GM23338 (cell line): ENCODE measurements at regions not wholly inside any gene's neighbourhood (a gene's known extent, or its start where the extent isn't known, plus 50 kb on each side); places are given as distances from the start of the nearest gene placed in this dataset.

Experiments
- ATAC-seq: fragments of 200-7000 bp; cut with Tn5 transposase; 3 replicates; pipeline ENCODE4 v1.9.1; 2020
- DNase-seq: peaks from one replicate; pipeline ENCODE4 v3.0.0-alpha.2; 2015; ENCODE audit warnings: low spot score
- H2AFZ ChIP-seq: fragments of 200-600 bp; sonication (generic); 2 replicates; pipeline ENCODE4 v1.8.0; 2016; ENCODE audit warnings: antibody characterized with exemption, mild to moderate bottlenecking, moderate library complexity
- H3F3A ChIP-seq: fragments of 200-600 bp; sonication (generic); replicated peaks from 2 replicates; pipeline ENCODE4 v1.8.0; 2017; ENCODE audit warnings: antibody characterized with exemption, mixed run types, low read depth
- H3K27ac ChIP-seq: fragments of 200-600 bp; sonication (generic); 2 replicates; pipeline ENCODE4 v1.6.1; 2016; ENCODE audit warnings: low read depth
- H3K27me3 ChIP-seq: fragments of 200-600 bp; sonication (generic); 2 replicates; pipeline ENCODE4 v1.8.0; 2016; ENCODE audit warnings: mild to moderate bottlenecking, mixed run types, moderate library complexity; ENCODE audit not compliant: insufficient read depth
- H3K36me3 ChIP-seq: fragments of 200-600 bp; sonication (generic); 2 replicates; pipeline ENCODE4 v1.8.0; 2016; ENCODE audit warnings: mild to moderate bottlenecking; ENCODE audit not compliant: insufficient read depth
- H3K4me1 ChIP-seq: fragments of 200-600 bp; sonication (generic); 2 replicates; pipeline ENCODE4 v1.8.0; 2016; ENCODE audit warnings: mild to moderate bottlenecking, moderate library complexity; ENCODE audit not compliant: insufficient read depth
- H3K4me2 ChIP-seq: fragments of 200-600 bp; sonication (generic); 2 replicates; pipeline ENCODE4 v1.7.1; 2017; ENCODE audit warnings: mixed run types
- H3K4me3 ChIP-seq: fragments of 200-600 bp; sonication (generic); 2 replicates; pipeline ENCODE4 v1.6.1; 2016; ENCODE audit warnings: mixed run types
- H3K79me2 ChIP-seq: fragments of 200-600 bp; sonication (generic); replicated peaks from 2 replicates; pipeline ENCODE4 v1.8.0; 2017; ENCODE audit warnings: mild to moderate bottlenecking; ENCODE audit not compliant: insufficient read depth
- H3K9me2 ChIP-seq: fragments of 200-600 bp; sonication (generic); 2 replicates; pipeline ENCODE4 v1.8.0; 2017; ENCODE audit not compliant: insufficient read depth
- H4K20me1 ChIP-seq: fragments of 200-600 bp; sonication (generic); replicated peaks from 2 replicates; pipeline ENCODE4 v1.8.0; 2017; ENCODE audit warnings: mild to moderate bottlenecking; ENCODE audit not compliant: insufficient read depth
- H3K27ac Mint-ChIP-seq: 2 replicates; pipeline ENCODE4 v1.8.0; 2020; ENCODE audit warnings: inconsistent platforms, mild to moderate bottlenecking, moderate library complexity, mixed read lengths
- H3K27me3 Mint-ChIP-seq: 3 replicates; pipeline ENCODE4 v1.8.0; 2022; ENCODE audit warnings: low read depth, mild to moderate bottlenecking, moderate library complexity, mixed read lengths, inconsistent platforms; ENCODE audit not compliant: insufficient read depth, poor library complexity
- H3K36me3 Mint-ChIP-seq: 3 replicates; pipeline ENCODE4 v1.8.0; 2021; ENCODE audit warnings: low read depth, mild to moderate bottlenecking, inconsistent platforms, moderate library complexity, mixed read lengths
- H3K4me1 Mint-ChIP-seq: 3 replicates; pipeline ENCODE4 v1.8.0; 2020; ENCODE audit warnings: mild to moderate bottlenecking, inconsistent platforms, mixed read lengths
- H3K4me3 Mint-ChIP-seq: 3 replicates; pipeline ENCODE4 v1.8.0; 2021; ENCODE audit warnings: moderate library complexity, mild to moderate bottlenecking, inconsistent platforms, mixed read lengths
- H3K9me3 Mint-ChIP-seq: 3 replicates; pipeline ENCODE4 v1.8.0; 2020; ENCODE audit warnings: moderate library complexity, mild to moderate bottlenecking, inconsistent platforms, mixed read lengths
- CREB1 ChIP-seq: fragments of 250-450 bp; sonication (Bioruptor Pico); IDR thresholded peaks from 2 replicates; pipeline ENCODE4 v1.5.0; 2020; ENCODE audit warnings: low read depth, mild to moderate bottlenecking, moderate library complexity
- ETS1 ChIP-seq: IDR thresholded peaks from 2 replicates; pipeline ENCODE4 v1.6.1; 2016; ENCODE audit warnings: antibody characterized with exemption
- EZH2 ChIP-seq: fragments of 200-600 bp; sonication (generic); IDR thresholded peaks from one replicate; pipeline ENCODE4 v1.8.0; 2017; ENCODE audit warnings: antibody characterized with exemption, mild to moderate bottlenecking, low read depth; ENCODE audit not compliant: unreplicated experiment
- EZH2phosphoT487 ChIP-seq: fragments of 200-600 bp; sonication (generic); IDR thresholded peaks from one replicate; pipeline ENCODE4 v1.8.1; 2018; ENCODE audit warnings: antibody characterized with exemption; ENCODE audit not compliant: unreplicated experiment
- JUNB ChIP-seq: IDR thresholded peaks from one replicate; pipeline ENCODE4 v1.6.1; 2016; ENCODE audit warnings: antibody characterized with exemption; ENCODE audit not compliant: unreplicated experiment
- NANOG ChIP-seq: IDR thresholded peaks from 2 replicates; pipeline ENCODE4 v1.6.1; 2016; ENCODE audit warnings: antibody characterized with exemption, borderline replicate concordance
- POLR2AphosphoS5 ChIP-seq: IDR thresholded peaks from 2 replicates; pipeline ENCODE4 v1.6.1; 2016; ENCODE audit warnings: antibody characterized with exemption, low read depth
- STAT1 ChIP-seq: IDR thresholded peaks from one replicate; pipeline ENCODE4 v1.6.1; 2016; ENCODE audit warnings: antibody characterized with exemption; ENCODE audit not compliant: unreplicated experiment
- ZNF114 ChIP-seq: fragments of 250-450 bp; sonication (Bioruptor Pico); IDR thresholded peaks from 2 replicates; pipeline ENCODE4 v1.5.0; 2020; ENCODE audit warnings: mild to moderate bottlenecking, moderate library complexity
- ZNF331 ChIP-seq: fragments of 250-450 bp; sonication (Bioruptor Pico); IDR thresholded peaks from 2 replicates; pipeline ENCODE4 v1.5.0; 2020; ENCODE audit warnings: low read depth, mild to moderate bottlenecking, moderate library complexity
- TF ChIP-seq, protein P1 (sequence below): IDR thresholded peaks from one replicate; pipeline ENCODE4 v1.6.1; 2018; ENCODE audit warnings: antibody characterized with exemption; ENCODE audit not compliant: unreplicated experiment
- TF ChIP-seq, protein P2 (sequence below), 2 experiments: fragments of 200-600 bp in 1 of 2; sonication (generic) in 1 of 2; conservative IDR thresholded peaks; 2 replicates each; pipeline versions ENCODE4 v1.5.1 to v1.6.1; 2016 to 2017; ENCODE audit warnings: antibody characterized with exemption in 2 of 2, low read depth in 2 of 2, mild to moderate bottlenecking in 2 of 2, moderate library complexity in 1 of 2

DNA sequence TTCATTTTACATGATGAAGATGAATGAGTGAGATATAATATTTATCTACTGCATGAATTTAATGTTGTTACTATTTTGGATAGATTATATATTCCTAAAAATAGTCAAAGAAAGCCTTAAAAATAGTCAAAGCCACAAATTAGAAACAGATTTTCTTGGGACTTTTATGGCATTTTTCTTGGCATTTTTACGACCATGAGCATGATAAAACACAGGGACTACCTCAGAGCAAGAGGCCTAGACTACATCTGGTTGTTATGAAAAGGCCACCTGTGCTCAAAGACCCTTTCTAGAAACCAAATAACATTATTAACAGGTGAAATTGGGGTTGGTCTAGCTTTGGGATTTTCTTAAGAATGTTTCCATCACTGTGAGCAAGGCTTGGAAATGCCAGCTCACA lies 281.0 kb downstream of the OXSM start (continued):
- TF ChIP-seq ZNF331 (CRISPR knock-in tag) (no peak), ETS1 (no peak), JUNB (no peak), NANOG (no peak), ZNF114 (CRISPR knock-in tag) (no peak)
- TF ChIP-seq, protein P1, sequence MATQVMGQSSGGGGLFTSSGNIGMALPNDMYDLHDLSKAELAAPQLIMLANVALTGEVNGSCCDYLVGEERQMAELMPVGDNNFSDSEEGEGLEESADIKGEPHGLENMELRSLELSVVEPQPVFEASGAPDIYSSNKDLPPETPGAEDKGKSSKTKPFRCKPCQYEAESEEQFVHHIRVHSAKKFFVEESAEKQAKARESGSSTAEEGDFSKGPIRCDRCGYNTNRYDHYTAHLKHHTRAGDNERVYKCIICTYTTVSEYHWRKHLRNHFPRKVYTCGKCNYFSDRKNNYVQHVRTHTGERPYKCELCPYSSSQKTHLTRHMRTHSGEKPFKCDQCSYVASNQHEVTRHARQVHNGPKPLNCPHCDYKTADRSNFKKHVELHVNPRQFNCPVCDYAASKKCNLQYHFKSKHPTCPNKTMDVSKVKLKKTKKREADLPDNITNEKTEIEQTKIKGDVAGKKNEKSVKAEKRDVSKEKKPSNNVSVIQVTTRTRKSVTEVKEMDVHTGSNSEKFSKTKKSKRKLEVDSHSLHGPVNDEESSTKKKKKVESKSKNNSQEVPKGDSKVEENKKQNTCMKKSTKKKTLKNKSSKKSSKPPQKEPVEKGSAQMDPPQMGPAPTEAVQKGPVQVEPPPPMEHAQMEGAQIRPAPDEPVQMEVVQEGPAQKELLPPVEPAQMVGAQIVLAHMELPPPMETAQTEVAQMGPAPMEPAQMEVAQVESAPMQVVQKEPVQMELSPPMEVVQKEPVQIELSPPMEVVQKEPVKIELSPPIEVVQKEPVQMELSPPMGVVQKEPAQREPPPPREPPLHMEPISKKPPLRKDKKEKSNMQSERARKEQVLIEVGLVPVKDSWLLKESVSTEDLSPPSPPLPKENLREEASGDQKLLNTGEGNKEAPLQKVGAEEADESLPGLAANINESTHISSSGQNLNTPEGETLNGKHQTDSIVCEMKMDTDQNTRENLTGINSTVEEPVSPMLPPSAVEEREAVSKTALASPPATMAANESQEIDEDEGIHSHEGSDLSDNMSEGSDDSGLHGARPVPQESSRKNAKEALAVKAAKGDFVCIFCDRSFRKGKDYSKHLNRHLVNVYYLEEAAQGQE: no peak

GRCh38 chr3:26074080-26074479 lies 284.2 kb downstream of the OXSM start:
- Mint-ChIP-seq H3K4me1 (no peaks in the 10 kb centered on the region; the same call in 2 of the 3 replicates), H3K4me3 (no peak overlapping the region), H3K27me3 (no peaks in the 10 kb centered on the region), H3K9me3 (no peaks in the 10 kb centered on the region), H3K36me3 (no peaks in the 10 kb centered on the region), H3K27ac (no peak overlapping the region)
- H3K36me3 ChIP-seq: no peaks in the 10 kb centered on the region
- H3K27me3 ChIP-seq: no peaks in the 10 kb centered on the region
- no peak overlapping the region for H3K4me3 ChIP-seq
- H2AFZ ChIP-seq: no peak overlapping the region; the same call in 1 of the 2 replicates
- H3K4me2 ChIP-seq: no peak overlapping the region
- H4K20me1 ChIP-seq: no peaks in the 10 kb centered on the region
- no peak for DNase-seq
- H3F3A ChIP-seq: no peaks in the 10 kb centered on the region
- no peak for ATAC-seq
- no peaks in the 10 kb centered on the region for H3K9me2 ChIP-seq
- no peak for TF ChIP-seq ETS1
- TF ChIP-seq, protein P1: no peak
- no peak for TF ChIP-seq NANOG
- no peak for TF ChIP-seq JUNB
- no peak for TF ChIP-seq ZNF331 (CRISPR knock-in tag)
- TF ChIP-seq, protein P2, sequence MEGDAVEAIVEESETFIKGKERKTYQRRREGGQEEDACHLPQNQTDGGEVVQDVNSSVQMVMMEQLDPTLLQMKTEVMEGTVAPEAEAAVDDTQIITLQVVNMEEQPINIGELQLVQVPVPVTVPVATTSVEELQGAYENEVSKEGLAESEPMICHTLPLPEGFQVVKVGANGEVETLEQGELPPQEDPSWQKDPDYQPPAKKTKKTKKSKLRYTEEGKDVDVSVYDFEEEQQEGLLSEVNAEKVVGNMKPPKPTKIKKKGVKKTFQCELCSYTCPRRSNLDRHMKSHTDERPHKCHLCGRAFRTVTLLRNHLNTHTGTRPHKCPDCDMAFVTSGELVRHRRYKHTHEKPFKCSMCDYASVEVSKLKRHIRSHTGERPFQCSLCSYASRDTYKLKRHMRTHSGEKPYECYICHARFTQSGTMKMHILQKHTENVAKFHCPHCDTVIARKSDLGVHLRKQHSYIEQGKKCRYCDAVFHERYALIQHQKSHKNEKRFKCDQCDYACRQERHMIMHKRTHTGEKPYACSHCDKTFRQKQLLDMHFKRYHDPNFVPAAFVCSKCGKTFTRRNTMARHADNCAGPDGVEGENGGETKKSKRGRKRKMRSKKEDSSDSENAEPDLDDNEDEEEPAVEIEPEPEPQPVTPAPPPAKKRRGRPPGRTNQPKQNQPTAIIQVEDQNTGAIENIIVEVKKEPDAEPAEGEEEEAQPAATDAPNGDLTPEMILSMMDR (conservative IDR thresholded peaks at IDR 0.05; ENCODE audit: low read depth in 2 of 2): no peak
- TF ChIP-seq ZNF114 (CRISPR knock-in tag): no peak
- TF ChIP-seq EZH2: no peak
- no peak for TF ChIP-seq POLR2AphosphoS5
- TF ChIP-seq CREB1 (CRISPR knock-in tag): no peak
- no peak for TF ChIP-seq STAT1
- TF ChIP-seq EZH2phosphoT487: no peak
- H3K79me2 ChIP-seq: no peaks in the 10 kb centered on the region
- no peaks in the 10 kb centered on the region for H3K4me1 ChIP-seq
- no peak overlapping the region for H3K27ac ChIP-seq
